MCF 10A (cell line): ENCODE measurements at regions not wholly inside any gene's neighbourhood (a gene's known extent, or its start where the extent isn't known, plus 50 kb on each side); places are given as distances from the start of the nearest gene placed in this dataset.

Experiments used
- BruUV-seq: library from RNA; stranded (reverse); fragments of 400-500 nt; replicated peaks from 2 replicates; lab custom pipeline; 2021; lab: Mats Ljungman, UMichigan
- CTCF ChIA-PET: fragments of 300-600 bp; sonication (Branson Sonifier 250); formaldehyde crosslinking; extraction: SDS; loops from one replicate; lab custom pipeline; 2021; ENCODE audit warnings: antibody characterized with exemption, inconsistent platforms; lab: Yijun Ruan, JAX
- POLR2A ChIA-PET: fragments of 300-600, 350-650 bp; sonication (Branson Sonifier 250); formaldehyde crosslinking; extraction: SDS; loops from one replicate; lab custom pipeline; 2020; ENCODE audit warnings: antibody characterized with exemption, inconsistent platforms; lab: Yijun Ruan, JAX
- DNase-seq: peaks from one replicate; pipeline ENCODE4 v3.0.0-alpha.2; 2018; ENCODE audit not compliant: unreplicated experiment
- H3K27ac Mint-ChIP-seq: one replicate; pipeline ENCODE4 v1.8.0; 2022; ENCODE audit warnings: mild to moderate bottlenecking, low read depth, mixed read lengths; ENCODE audit not compliant: unreplicated experiment
- H3K27me3 Mint-ChIP-seq: one replicate; pipeline ENCODE4 v1.8.0; 2022; ENCODE audit warnings: mixed read lengths; ENCODE audit not compliant: insufficient read depth, unreplicated experiment
- H3K36me3 Mint-ChIP-seq: one replicate; pipeline ENCODE4 v1.8.0; 2022; ENCODE audit warnings: mild to moderate bottlenecking, moderate library complexity, mixed read lengths; ENCODE audit not compliant: insufficient read depth, unreplicated experiment
- H3K4me1 Mint-ChIP-seq: one replicate; pipeline ENCODE4 v1.8.0; 2022; ENCODE audit warnings: mixed read lengths; ENCODE audit not compliant: insufficient read depth, unreplicated experiment
- H3K4me3 Mint-ChIP-seq: one replicate; pipeline ENCODE4 v1.8.0; 2022; ENCODE audit warnings: mild to moderate bottlenecking, moderate library complexity, mixed read lengths; ENCODE audit not compliant: unreplicated experiment
- H3K9me3 Mint-ChIP-seq: one replicate; pipeline ENCODE4 v1.8.0; 2022; ENCODE audit warnings: mixed read lengths; ENCODE audit not compliant: unreplicated experiment
- CTCF ChIP-seq: fragments of 200-600 bp; IDR thresholded peaks from one replicate; pipeline ENCODE4 v1.8.0; 2022; ENCODE audit warnings: antibody characterized with exemption, mild to moderate bottlenecking; ENCODE audit not compliant: unreplicated experiment
- intact Hi-C: fragments of 100-400 bp; cut with micrococcal nuclease; formaldehyde crosslinking; loops from 2 replicates; pipeline ENCODE4 v1.14.1; 2022

- ChIA-PET CTCF (no interaction called here), POLR2A (interaction anchor here (0.7 to 1.4 kb wide), 2 partner anchors 10 to 177 kb away, joined by 3 read pairs; no protein-coding TSS in a partner anchor)
- TF ChIP-seq CTCF: no peak
These were observed 388.0 kb upstream of the ZNF608 start for GRCh38 chr5:125134216-125135081.

DNA sequence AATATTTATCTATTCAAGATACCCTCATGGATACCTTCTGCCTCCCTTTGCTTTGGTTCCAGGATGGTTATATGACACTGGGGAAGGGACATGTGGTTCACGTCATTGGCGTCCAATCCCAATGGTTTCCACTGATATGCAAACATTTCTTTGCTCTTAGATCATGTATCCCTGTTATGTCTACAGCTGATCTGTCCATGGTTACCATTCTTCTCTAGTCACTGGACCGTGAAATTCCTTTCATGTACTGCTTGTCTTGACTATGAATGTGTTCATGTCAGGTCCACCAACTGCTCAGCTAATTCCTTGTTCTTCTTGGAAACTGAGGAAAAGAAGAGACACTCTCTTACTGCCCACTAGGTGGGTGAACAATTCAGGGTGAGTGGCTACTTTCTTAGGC is 391.1 kb upstream of the ZNF608 start:
- Mint-ChIP-seq H3K9me3 (peaks cover 11% of the 10 kb centered on the region), H3K27me3 (no peaks in the 10 kb centered on the region), H3K27ac (no peak overlapping the region), H3K4me3 (no peak overlapping the region), H3K36me3 (no peaks in the 10 kb centered on the region), H3K4me1 (no peaks in the 10 kb centered on the region)
- ChIA-PET POLR2A (interaction anchor here (1.1 kb wide), 1 partner anchor 12 kb away, joined by 3 read pairs; no protein-coding TSS in a partner anchor), CTCF (interaction anchor here (0.9 kb wide), 1 partner anchor 20 kb away, joined by 3 read pairs; no protein-coding TSS in a partner anchor)
- no TSS peak for BruUV-seq
- no peak for DNase-seq
- TF ChIP-seq CTCF: no peak
- intact Hi-C loops: no loop called here

More at GRCh38 chr5:125134216-125135081, 388.0 kb upstream of the ZNF608 start:
- Mint-ChIP-seq H3K27me3 (no peaks in the 10 kb centered on the region), H3K9me3 (peaks cover 9% of the 10 kb centered on the region), H3K4me1 (peaks cover 3% of the 10 kb centered on the region), H3K27ac (no peak overlapping the region), H3K4me3 (no peak overlapping the region), H3K36me3 (no peaks in the 10 kb centered on the region)
- no TSS peak for BruUV-seq
- DNase-seq: peak; percentile 42
- intact Hi-C loops: no loop called here

GRCh38 chr5:125138266-125138665 is 391.8 kb upstream of the ZNF608 start:
- Mint-ChIP-seq H3K4me3 (no peak overlapping the region), H3K9me3 (peaks cover 11% of the 10 kb centered on the region), H3K27ac (no peak overlapping the region), H3K4me1 (no peaks in the 10 kb centered on the region), H3K27me3 (no peaks in the 10 kb centered on the region), H3K36me3 (no peaks in the 10 kb centered on the region)
- no peak for TF ChIP-seq CTCF
- no peak for DNase-seq
- ChIA-PET CTCF (no interaction called here), POLR2A (interaction anchor here (1.1 kb wide), 1 partner anchor 13 kb away, joined by 3 read pairs; no protein-coding TSS in a partner anchor)
- intact Hi-C loops: no loop called here
- no TSS peak for BruUV-seq

GRCh38 chr5:125139590-125139989 is 393.2 kb upstream of the ZNF608 start:
- Mint-ChIP-seq H3K27me3 (no peaks in the 10 kb centered on the region), H3K9me3 (peaks cover 11% of the 10 kb centered on the region), H3K4me3 (no peak overlapping the region), H3K4me1 (no peaks in the 10 kb centered on the region), H3K36me3 (no peaks in the 10 kb centered on the region), H3K27ac (no peak overlapping the region)
- BruUV-seq: no TSS peak
- no peak for TF ChIP-seq CTCF
- ChIA-PET CTCF (no interaction called here), POLR2A (no interaction called here)
- no peak for DNase-seq
- intact Hi-C loops: no loop called here
